ENCODE measurements at regions not wholly inside any gene's neighbourhood (a gene's known extent, or its start where the extent isn't known, plus 50 kb on each side); places are given as distances from the start of the nearest gene placed in this dataset.
A peak's percentile ranks its signal among the peaks of the same experiment; 100 is the strongest.

- Mint-ChIP-seq H3K9me3 (no peaks in the 10 kb centered on the region), H3K27me3 (ENCODE audit: low read depth, poor library complexity) (peaks cover 18% of the 10 kb centered on the region), H3K27ac (no peak overlapping the region), H3K36me3 (ENCODE audit: low read depth) (no peaks in the 10 kb centered on the region), H3K4me3 (no peak overlapping the region), H3K4me1 (peaks cover 41% of the 10 kb centered on the region)
- no peak for DNase-seq
- no peak for TF ChIP-seq CTCF (IDR thresholded peaks at IDR 0.05)
These were observed 351.7 kb upstream of the TNRC6C start for GRCh38 chr17:77606865-77607210.

- Mint-ChIP-seq H3K27me3 (ENCODE audit: low read depth, poor library complexity) (peaks cover 23% of the 10 kb centered on the region), H3K36me3 (ENCODE audit: low read depth) (no peaks in the 10 kb centered on the region), H3K9me3 (no peaks in the 10 kb centered on the region), H3K27ac (no peak overlapping the region), H3K4me1 (peaks cover 33% of the 10 kb centered on the region), H3K4me3 (no peak overlapping the region)
- DNase-seq = no peak
- no peak for TF ChIP-seq CTCF (IDR thresholded peaks at IDR 0.05)
These were observed 350.9 kb upstream of the TNRC6C start for GRCh38 chr17:77607606-77608005.

GRCh38 chr17:77608431-77608830 lies 350.1 kb upstream of the TNRC6C start:
- no peaks in the 10 kb centered on the region for H3K9me3 Mint-ChIP-seq
- no peaks in the 10 kb centered on the region for H3K36me3 Mint-ChIP-seq (ENCODE audit: low read depth)
- DNase-seq = no peak
- H3K27ac Mint-ChIP-seq = no peak overlapping the region
- H3K4me1 Mint-ChIP-seq = peaks cover 25% of the 10 kb centered on the region
- H3K4me3 Mint-ChIP-seq = no peak overlapping the region
- H3K27me3 Mint-ChIP-seq (ENCODE audit: low read depth, poor library complexity) = peaks cover 24% of the 10 kb centered on the region
- TF ChIP-seq CTCF (IDR thresholded peaks at IDR 0.05) = no peak

- peaks cover 26% of the 10 kb centered on the region for H3K27me3 Mint-ChIP-seq (ENCODE audit: low read depth, poor library complexity)
- DNase-seq = no peak
- no peaks in the 10 kb centered on the region for H3K36me3 Mint-ChIP-seq (ENCODE audit: low read depth)
- H3K4me1 Mint-ChIP-seq = peaks cover 20% of the 10 kb centered on the region
- no peak overlapping the region for H3K4me3 Mint-ChIP-seq
- peak overlapping the region; percentile 87 for H3K27ac Mint-ChIP-seq
- TF ChIP-seq CTCF (IDR thresholded peaks at IDR 0.05) = no peak
- H3K9me3 Mint-ChIP-seq = peaks cover 6% of the 10 kb centered on the region
These were observed 348.7 kb upstream of the TNRC6C start for GRCh38 chr17:77609553-77610517.

GRCh38 chr17:77610518-77610893 lies 348.0 kb upstream of the TNRC6C start:
- no peak overlapping the region for H3K27ac Mint-ChIP-seq
- H3K4me1 Mint-ChIP-seq = peaks cover 20% of the 10 kb centered on the region
- H3K4me3 Mint-ChIP-seq = no peak overlapping the region
- no peak for DNase-seq
- no peak for TF ChIP-seq CTCF (IDR thresholded peaks at IDR 0.05)
- no peaks in the 10 kb centered on the region for H3K36me3 Mint-ChIP-seq (ENCODE audit: low read depth)
- peaks cover 6% of the 10 kb centered on the region for H3K9me3 Mint-ChIP-seq
- peaks cover 26% of the 10 kb centered on the region for H3K27me3 Mint-ChIP-seq (ENCODE audit: low read depth, poor library complexity)
